Stomach smooth muscle (tissue), 2 donors: ENCODE measurements at regions not wholly inside any gene's neighbourhood (a gene's known extent, or its start where the extent isn't known, plus 50 kb on each side); places are given as distances from the start of the nearest gene placed in this dataset.

Experiments
- H3K27ac ChIP-seq: one replicate; pipeline ENCODE4 v1.7.0; 2013; ENCODE audit warnings: mild to moderate bottlenecking, low read length, inconsistent platforms
- H3K27me3 ChIP-seq, 2 donors: one replicate each; pipeline ENCODE4 v1.7.0; 2013; ENCODE audit warnings: low read length in 2 of 2; ENCODE audit not compliant: insufficient read depth in 2 of 2, control insufficient read depth in 1 of 2
- H3K36me3 ChIP-seq, 2 donors: one replicate each; pipeline ENCODE4 v1.7.0; 2013; ENCODE audit warnings: low read length in 2 of 2; ENCODE audit not compliant: control insufficient read depth in 2 of 2, insufficient read depth in 2 of 2
- H3K4me1 ChIP-seq: one replicate; pipeline ENCODE4 v1.7.0; 2013; ENCODE audit warnings: low read length; ENCODE audit not compliant: control insufficient read depth, insufficient read depth
- H3K4me3 ChIP-seq, 2 donors: one replicate each; pipeline ENCODE4 v1.7.0; 2013; ENCODE audit warnings: low read length in 2 of 2
- H3K9ac ChIP-seq, 2 donors: one replicate each; pipeline ENCODE4 v1.7.0; 2013; ENCODE audit warnings: low read length in 2 of 2, mild to moderate bottlenecking in 1 of 2
- H3K9me3 ChIP-seq, 2 donors: one replicate each; pipeline ENCODE4 v1.7.0; 2013; ENCODE audit warnings: low read length in 2 of 2; ENCODE audit not compliant: control insufficient read depth in 2 of 2
- donor health status: healthy.
- donor health status: Pancreatic carcinoma.

DNA sequence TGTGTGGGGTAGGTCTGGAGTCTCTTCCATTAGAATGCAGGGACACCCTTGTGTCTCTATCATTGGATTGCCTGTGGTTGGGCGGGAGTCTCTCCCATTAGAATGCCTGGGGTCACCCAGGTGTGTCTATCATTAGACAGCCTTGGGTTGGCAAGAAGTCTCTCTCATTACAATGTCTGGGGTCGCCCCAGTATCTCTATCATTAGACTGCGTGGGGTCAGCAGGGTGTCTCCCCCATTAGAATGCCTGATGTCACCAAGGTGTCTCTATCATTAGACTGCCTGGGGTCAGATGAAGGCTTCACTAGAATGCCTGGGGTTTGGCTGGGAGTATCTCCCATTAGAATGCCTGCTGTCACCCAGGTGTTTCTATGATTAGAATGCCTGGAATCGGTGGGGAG lies 1539.0 kb downstream of the UQCRFS1 start:
- no peak overlapping the region for H3K4me3 ChIP-seq
- H3K27me3 ChIP-seq, result no peaks in the 10 kb centered on the region
- peaks cover 3% of the 10 kb centered on the region for H3K4me1 ChIP-seq
- no peaks in the 10 kb centered on the region for H3K36me3 ChIP-seq
- no peak overlapping the region for H3K27ac ChIP-seq
- no peak overlapping the region for H3K9ac ChIP-seq
- no peaks in the 10 kb centered on the region for H3K9me3 ChIP-seq

DNA sequence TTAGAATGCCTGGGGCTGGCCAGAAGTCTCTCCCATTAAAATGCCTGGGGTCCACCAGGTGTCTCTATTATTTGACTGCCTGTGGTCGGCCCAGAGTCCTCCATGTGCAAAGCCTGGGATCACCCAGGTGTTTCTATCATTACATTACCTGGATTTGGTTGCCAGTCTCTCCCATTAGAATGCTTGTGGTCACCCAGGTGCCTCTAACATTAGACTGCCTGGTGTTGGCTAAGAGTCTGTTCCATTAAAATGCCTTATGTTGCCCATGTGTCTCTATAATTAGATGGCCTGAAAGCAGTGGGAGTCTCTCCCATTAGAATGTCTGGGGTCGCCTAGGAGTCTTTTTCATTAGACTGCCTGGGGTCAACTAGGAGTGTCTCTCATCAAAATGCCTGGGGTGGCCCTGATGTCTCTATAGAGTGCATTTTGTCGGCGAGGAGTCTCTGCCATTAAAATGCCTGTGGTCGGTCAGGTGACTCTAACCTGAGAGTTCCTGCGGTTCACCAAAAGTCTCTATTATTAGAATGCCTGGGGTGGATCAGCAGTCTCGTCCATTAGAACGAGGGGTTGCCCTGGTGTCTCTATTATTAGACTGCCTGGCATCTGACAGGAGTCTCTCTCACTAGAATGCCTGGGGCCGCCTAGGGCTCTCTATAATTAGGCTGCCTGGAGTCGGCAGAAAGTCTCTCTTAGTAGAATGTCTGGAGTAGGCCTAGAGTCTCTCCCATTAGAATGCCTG lies 1540.5 kb downstream of the UQCRFS1 start:
- Histone ChIP-seq H3K9ac (no peak overlapping the region), H3K36me3 (no peaks in the 10 kb centered on the region), H3K9me3 (no peaks in the 10 kb centered on the region), H3K4me3 (no peak overlapping the region), H3K27ac (no peak overlapping the region), H3K27me3 (no peaks in the 10 kb centered on the region), H3K4me1 (peaks cover 3% of the 10 kb centered on the region)

- H3K9ac ChIP-seq, result no peak overlapping the region
- H3K27ac ChIP-seq, result no peak overlapping the region
- H3K36me3 ChIP-seq, result no peaks in the 10 kb centered on the region
- peaks cover under 1% of the 10 kb centered on the region for H3K4me1 ChIP-seq
- no peaks in the 10 kb centered on the region for H3K9me3 ChIP-seq
- no peaks in the 10 kb centered on the region for H3K27me3 ChIP-seq
- no peak overlapping the region for H3K4me3 ChIP-seq
Measured at GRCh38 chr19:27671876-27672275, 1541.1 kb downstream of the UQCRFS1 start.

DNA sequence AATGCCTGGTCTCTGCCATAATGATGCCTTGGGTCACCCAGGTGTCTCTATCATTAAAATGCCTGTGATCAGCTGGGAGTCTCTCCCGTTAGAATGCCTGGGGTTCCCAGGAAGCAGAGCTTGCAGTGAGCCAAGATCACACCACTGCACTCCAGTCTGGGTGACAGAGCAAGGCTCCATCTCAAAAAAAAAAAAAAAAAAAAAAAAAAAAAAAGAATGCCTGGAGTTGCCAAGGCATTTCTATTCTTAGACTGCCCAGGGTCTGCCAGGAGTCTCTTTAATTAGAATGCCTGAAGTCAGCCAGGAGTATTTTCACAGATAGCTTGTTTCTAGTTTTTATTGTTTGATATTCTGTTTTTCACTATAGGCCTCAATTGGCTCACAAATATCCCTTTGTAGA lies 1552.5 kb downstream of the UQCRFS1 start:
- no peak overlapping the region for H3K9ac ChIP-seq
- peaks cover 2% of the 10 kb centered on the region for H3K4me1 ChIP-seq
- no peaks in the 10 kb centered on the region for H3K36me3 ChIP-seq
- H3K4me3 ChIP-seq, result no peak overlapping the region
- no peak overlapping the region for H3K27ac ChIP-seq
- H3K27me3 ChIP-seq, result no peaks in the 10 kb centered on the region
- H3K9me3 ChIP-seq, result peaks cover 8 to 12% of the 10 kb centered on the region in 2 donors

DNA sequence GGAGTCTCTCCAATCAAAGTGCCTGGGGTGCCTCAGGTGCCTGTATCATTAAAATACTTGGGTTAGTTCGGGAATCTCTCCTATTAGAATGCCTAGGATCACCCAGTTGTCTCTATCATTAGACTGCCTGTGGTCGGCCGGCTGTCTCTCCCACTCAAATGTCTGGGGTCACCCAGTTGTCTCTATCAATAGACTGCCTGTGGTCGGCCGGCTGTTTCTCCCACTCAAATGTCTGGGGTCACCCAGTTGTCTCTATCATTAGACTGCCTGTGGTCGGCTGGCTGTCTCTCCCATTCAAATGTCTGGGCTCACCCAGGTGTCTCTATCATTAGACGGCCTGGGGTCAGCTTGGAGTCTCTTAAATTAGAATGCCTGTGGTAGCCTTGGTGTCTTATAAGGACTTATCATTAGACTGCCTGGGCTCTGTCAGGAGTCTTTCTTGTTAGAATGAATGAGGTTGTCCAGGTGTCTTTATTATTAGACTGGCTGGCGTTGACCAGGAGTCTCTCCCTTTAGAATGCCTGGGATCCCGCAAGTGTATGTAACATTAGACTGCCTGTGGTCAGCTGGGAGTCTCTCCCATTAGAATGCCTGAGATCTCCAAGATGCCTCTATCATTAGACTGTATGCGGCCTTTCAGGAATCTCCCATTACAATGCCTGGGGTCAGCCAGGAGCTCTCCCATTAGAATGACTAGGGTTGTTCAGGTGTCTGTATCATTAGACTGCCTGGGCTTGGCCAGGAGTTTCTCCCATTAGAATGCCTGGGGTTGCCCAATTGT lies 1555.5 kb downstream of the UQCRFS1 start:
- no peak overlapping the region for H3K27ac ChIP-seq
- H3K4me3 ChIP-seq, result no peak overlapping the region
- H3K9ac ChIP-seq, result no peak overlapping the region
- H3K4me1 ChIP-seq, result peaks cover 2% of the 10 kb centered on the region
- peaks cover 8 to 18% of the 10 kb centered on the region in 2 donors for H3K9me3 ChIP-seq
- no peaks in the 10 kb centered on the region for H3K27me3 ChIP-seq
- H3K36me3 ChIP-seq, result no peaks in the 10 kb centered on the region

GRCh38 chr19:27654266-27654990 lies 1558.5 kb downstream of the UQCRFS1 start:
- no peak overlapping the region for H3K27ac ChIP-seq
- H3K9ac ChIP-seq, result no peak overlapping the region
- H3K36me3 ChIP-seq, result no peaks in the 10 kb centered on the region
- H3K4me1 ChIP-seq, result no peaks in the 10 kb centered on the region
- peaks cover 9 to 17% of the 10 kb centered on the region in 2 donors for H3K9me3 ChIP-seq
- no peak overlapping the region for H3K4me3 ChIP-seq
- H3K27me3 ChIP-seq, result no peaks in the 10 kb centered on the region

DNA sequence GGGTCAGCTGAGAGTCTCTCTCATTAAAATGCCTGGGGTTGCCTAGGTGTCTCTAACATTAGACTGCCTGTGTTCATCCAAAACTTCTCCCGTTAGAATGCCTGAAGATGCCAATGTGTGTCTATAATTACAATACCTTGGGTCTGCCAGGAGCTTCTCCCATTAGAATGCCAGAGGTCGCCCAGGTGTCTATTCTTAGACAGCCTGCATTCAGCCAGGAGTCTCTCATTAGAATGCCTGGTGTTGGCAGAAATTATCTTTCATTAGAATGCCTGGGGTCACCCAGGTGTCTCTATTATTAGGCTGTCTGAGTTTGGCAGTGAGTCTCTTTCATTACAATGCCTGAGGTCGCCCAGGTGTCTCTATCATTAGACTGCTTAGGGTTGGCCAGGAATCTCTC lies 1560.2 kb downstream of the UQCRFS1 start:
- H3K36me3 ChIP-seq, result no peaks in the 10 kb centered on the region
- H3K27ac ChIP-seq, result no peak overlapping the region
- H3K4me3 ChIP-seq, result no peak overlapping the region
- H3K27me3 ChIP-seq, result no peaks in the 10 kb centered on the region
- H3K4me1 ChIP-seq, result no peaks in the 10 kb centered on the region
- no peak overlapping the region for H3K9ac ChIP-seq
- peaks cover 6 to 9% of the 10 kb centered on the region in 2 donors for H3K9me3 ChIP-seq

DNA sequence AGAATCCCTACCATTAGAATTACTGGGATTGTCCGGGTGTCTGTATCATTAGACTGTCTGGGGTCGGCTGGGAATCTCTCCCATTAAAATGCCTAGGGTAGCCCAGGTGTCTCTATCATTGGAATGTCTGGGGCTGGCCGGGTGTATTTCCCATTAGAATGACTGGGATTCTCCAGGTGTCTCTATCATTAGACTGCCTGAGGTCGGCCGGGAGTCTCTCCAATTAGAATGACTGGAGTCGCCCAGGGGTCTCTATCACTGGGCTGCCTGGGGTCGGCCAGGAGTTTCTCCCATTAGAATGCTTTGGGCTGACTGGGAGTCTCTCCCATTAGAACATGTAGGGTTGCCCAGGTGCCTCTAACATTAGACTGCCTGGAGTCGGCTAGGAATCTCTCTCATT lies 1560.7 kb downstream of the UQCRFS1 start:
- H3K4me3 ChIP-seq, result no peak overlapping the region
- H3K9me3 ChIP-seq, result peaks cover 6 to 9% of the 10 kb centered on the region in 2 donors
- H3K4me1 ChIP-seq, result no peaks in the 10 kb centered on the region
- no peak overlapping the region for H3K9ac ChIP-seq
- no peak overlapping the region for H3K27ac ChIP-seq
- no peaks in the 10 kb centered on the region for H3K36me3 ChIP-seq
- no peaks in the 10 kb centered on the region for H3K27me3 ChIP-seq

DNA sequence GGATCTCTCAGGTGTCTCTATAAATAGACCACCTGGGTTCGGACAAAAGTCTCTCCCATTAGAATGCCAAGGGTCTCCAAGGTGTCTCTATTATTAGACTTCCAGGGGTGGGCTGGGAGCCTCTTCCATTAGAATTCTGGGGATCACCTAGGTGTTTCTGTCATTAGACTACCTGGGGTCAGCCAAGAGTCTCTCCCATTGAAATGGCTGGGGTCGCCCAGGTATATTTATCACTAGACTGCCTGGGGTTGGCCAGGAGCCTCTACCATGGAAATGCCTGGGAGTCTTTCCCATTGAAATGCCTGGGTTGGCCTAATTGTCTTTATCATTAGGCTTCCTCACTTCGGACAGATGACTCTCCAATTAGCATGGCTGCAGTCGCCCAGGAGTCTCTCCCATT lies 1565.5 kb downstream of the UQCRFS1 start:
- H3K27ac ChIP-seq, result no peak overlapping the region
- H3K4me1 ChIP-seq, result no peaks in the 10 kb centered on the region
- H3K4me3 ChIP-seq, result no peak overlapping the region
- no peak overlapping the region for H3K9ac ChIP-seq
- H3K36me3 ChIP-seq, result no peaks in the 10 kb centered on the region
- H3K27me3 ChIP-seq, result no peaks in the 10 kb centered on the region
- H3K9me3 ChIP-seq, result peaks cover 0 to 6% of the 10 kb centered on the region in 2 donors

- Histone ChIP-seq H3K36me3 (no peaks in the 10 kb centered on the region), H3K9me3 (peaks cover 5 to 14% of the 10 kb centered on the region in 2 donors), H3K4me1 (no peaks in the 10 kb centered on the region), H3K9ac (no peak overlapping the region), H3K4me3 (no peak overlapping the region), H3K27ac (no peak overlapping the region), H3K27me3 (no peaks in the 10 kb centered on the region)
Measured at GRCh38 chr19:27635401-27635800, 1577.5 kb downstream of the UQCRFS1 start.
